ENCODE measurements at regions not wholly inside any gene's neighbourhood (a gene's known extent, or its start where the extent isn't known, plus 50 kb on each side); places are given as distances from the start of the nearest gene placed in this dataset.

DNA sequence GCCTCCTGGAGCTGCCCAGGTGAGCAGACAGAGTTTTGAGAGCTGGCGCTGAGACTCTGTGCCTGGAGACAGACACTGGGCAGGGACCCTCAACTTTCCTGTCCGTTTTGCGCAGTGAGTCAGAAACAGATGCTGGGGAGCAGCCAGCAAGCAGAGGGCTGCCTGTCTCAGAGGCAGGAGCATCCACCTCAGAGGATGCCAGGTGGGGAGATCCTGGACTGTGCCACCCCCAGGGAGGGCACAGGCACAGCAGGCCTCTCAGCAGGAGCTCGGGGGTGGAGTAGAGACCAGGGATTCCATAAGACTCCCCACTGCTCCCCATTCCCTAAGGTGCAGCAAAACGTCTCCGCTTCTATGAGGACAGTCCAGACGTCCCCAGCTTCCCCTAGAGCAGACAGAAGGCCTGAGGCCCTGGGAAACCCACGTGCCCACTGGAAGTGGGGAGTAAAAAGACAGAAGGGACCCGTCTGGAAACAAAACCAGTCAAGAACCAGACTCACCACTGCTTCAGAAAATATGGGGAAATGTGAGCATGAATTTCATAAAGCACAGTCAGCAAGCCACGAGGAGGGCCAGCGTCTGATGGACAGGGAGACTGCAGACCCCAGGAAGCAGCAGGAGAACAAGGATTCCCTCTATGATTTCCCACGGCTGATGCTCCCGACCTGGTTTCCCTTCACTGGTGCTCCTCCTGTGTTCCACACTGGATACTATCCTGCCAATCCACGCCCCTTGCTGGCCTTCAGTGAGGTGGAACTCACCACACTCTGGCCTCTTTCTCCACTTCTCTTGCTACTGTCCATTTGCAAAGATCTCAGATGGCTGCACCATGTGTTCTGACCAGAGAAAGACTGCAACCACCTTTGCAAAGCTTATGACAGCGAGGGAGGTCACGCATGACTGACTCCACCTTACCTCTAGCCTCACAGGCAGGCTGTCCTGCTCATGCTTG is 151.3 kb upstream of the FAM20C start:
- TF ChIP-seq EP300 (IDR thresholded peaks at IDR 0.05; ENCODE audit: borderline replicate concordance) (no peak), TEAD4 (IDR thresholded peaks at IDR 0.05) (no peak), NFIC (IDR thresholded peaks at IDR 0.05) (no peak), RAD21 (IDR thresholded peaks at IDR 0.05; ENCODE audit: low read depth) (no peak), ZBTB7A (IDR thresholded peaks at IDR 0.05; ENCODE audit: low read depth) (no peak), CREB1 (IDR thresholded peaks at IDR 0.05; ENCODE audit: low read depth) (no peak)
- TF ChIP-seq, protein P1, sequence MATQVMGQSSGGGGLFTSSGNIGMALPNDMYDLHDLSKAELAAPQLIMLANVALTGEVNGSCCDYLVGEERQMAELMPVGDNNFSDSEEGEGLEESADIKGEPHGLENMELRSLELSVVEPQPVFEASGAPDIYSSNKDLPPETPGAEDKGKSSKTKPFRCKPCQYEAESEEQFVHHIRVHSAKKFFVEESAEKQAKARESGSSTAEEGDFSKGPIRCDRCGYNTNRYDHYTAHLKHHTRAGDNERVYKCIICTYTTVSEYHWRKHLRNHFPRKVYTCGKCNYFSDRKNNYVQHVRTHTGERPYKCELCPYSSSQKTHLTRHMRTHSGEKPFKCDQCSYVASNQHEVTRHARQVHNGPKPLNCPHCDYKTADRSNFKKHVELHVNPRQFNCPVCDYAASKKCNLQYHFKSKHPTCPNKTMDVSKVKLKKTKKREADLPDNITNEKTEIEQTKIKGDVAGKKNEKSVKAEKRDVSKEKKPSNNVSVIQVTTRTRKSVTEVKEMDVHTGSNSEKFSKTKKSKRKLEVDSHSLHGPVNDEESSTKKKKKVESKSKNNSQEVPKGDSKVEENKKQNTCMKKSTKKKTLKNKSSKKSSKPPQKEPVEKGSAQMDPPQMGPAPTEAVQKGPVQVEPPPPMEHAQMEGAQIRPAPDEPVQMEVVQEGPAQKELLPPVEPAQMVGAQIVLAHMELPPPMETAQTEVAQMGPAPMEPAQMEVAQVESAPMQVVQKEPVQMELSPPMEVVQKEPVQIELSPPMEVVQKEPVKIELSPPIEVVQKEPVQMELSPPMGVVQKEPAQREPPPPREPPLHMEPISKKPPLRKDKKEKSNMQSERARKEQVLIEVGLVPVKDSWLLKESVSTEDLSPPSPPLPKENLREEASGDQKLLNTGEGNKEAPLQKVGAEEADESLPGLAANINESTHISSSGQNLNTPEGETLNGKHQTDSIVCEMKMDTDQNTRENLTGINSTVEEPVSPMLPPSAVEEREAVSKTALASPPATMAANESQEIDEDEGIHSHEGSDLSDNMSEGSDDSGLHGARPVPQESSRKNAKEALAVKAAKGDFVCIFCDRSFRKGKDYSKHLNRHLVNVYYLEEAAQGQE (IDR thresholded peaks at IDR 0.05; ENCODE audit: low read depth): no peak

GRCh38 chr7:41917-42565 is 150.3 kb upstream of the FAM20C start:
- TF ChIP-seq YY1 (IDR thresholded peaks at IDR 0.05; ENCODE audit: low read depth): no peak

GRCh38 chr7:43791-44540 is 148.4 kb upstream of the FAM20C start:
- TF ChIP-seq CEBPB (IDR thresholded peaks at IDR 0.05): no peak
- no peak for TF ChIP-seq EP300 (IDR thresholded peaks at IDR 0.05; ENCODE audit: borderline replicate concordance)
- no peak for TF ChIP-seq FOXM1 (IDR thresholded peaks at IDR 0.05; ENCODE audit: borderline replicate concordance, low read depth)
- TF ChIP-seq, protein P1 (IDR thresholded peaks at IDR 0.05; ENCODE audit: low read depth): no peak
- TF ChIP-seq TEAD4 (IDR thresholded peaks at IDR 0.05): no peak
- TF ChIP-seq USF1 (IDR thresholded peaks at IDR 0.05): no peak
- TF ChIP-seq TCF12 (IDR thresholded peaks at IDR 0.05; ENCODE audit: low read depth): no peak
- no peak for TF ChIP-seq EGR1 (IDR thresholded peaks at IDR 0.05)
- TF ChIP-seq, protein P2, sequence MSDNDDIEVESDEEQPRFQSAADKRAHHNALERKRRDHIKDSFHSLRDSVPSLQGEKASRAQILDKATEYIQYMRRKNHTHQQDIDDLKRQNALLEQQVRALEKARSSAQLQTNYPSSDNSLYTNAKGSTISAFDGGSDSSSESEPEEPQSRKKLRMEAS (IDR thresholded peaks at IDR 0.05): no peak
- TF ChIP-seq NFIC (IDR thresholded peaks at IDR 0.05): no peak
- TF ChIP-seq RAD21 (IDR thresholded peaks at IDR 0.05; ENCODE audit: low read depth): no peak

GRCh38 chr7:44541-44896 is 147.9 kb upstream of the FAM20C start:
- no peak for TF ChIP-seq EGR1 (IDR thresholded peaks at IDR 0.05)
- no peak for TF ChIP-seq FOXM1 (IDR thresholded peaks at IDR 0.05; ENCODE audit: borderline replicate concordance, low read depth)
- TF ChIP-seq, protein P1 (IDR thresholded peaks at IDR 0.05; ENCODE audit: low read depth): no peak
- TF ChIP-seq RAD21 (IDR thresholded peaks at IDR 0.05; ENCODE audit: low read depth): no peak
- TF ChIP-seq USF1 (IDR thresholded peaks at IDR 0.05): no peak
- no peak for TF ChIP-seq CREB1 (IDR thresholded peaks at IDR 0.05; ENCODE audit: low read depth)
- TF ChIP-seq EP300 (IDR thresholded peaks at IDR 0.05; ENCODE audit: borderline replicate concordance): no peak
- TF ChIP-seq TEAD4 (IDR thresholded peaks at IDR 0.05): no peak
- TF ChIP-seq CEBPB (IDR thresholded peaks at IDR 0.05): no peak
- no peak for TF ChIP-seq YY1 (IDR thresholded peaks at IDR 0.05; ENCODE audit: low read depth)
